HCT116 (cell line): ENCODE measurements at regions not wholly inside any gene's neighbourhood (a gene's known extent, or its start where the extent isn't known, plus 50 kb on each side); places are given as distances from the start of the nearest gene placed in this dataset.

Source experiments
- ATAC-seq: fragments of 200-7000 bp; cut with Tn5 transposase; 2 replicates; pipeline ENCODE4 v1.9.1; 2020; ENCODE audit warnings: mild to moderate bottlenecking, moderate library complexity
- BruUV-seq: library from RNA; stranded (reverse); fragments of 400-500 nt; replicated peaks from 2 replicates; lab custom pipeline; 2021; lab: Mats Ljungman, UMichigan
- CTCF ChIA-PET: fragments of 300-600 bp; sonication (Branson Sonifier 250); formaldehyde crosslinking; loops from one replicate; lab custom pipeline; 2021; ENCODE audit warnings: antibody characterized with exemption; lab: Charles Lee
- POLR2A ChIA-PET: fragments of 300-600, 350-600 bp; sonication (Branson Sonifier 250); formaldehyde crosslinking; loops from one replicate; lab custom pipeline; 2021; ENCODE audit warnings: antibody characterized with exemption; lab: Charles Lee
- RAD21 ChIA-PET, 2 experiments: fragments of 300-600 bp; sonication (Branson Sonifier 250); formaldehyde crosslinking; loops; one replicate each; lab custom pipeline; 2023; ENCODE audit warnings: low total read pairs in 2 of 2; ENCODE audit not compliant: uncharacterized antibody in 2 of 2, unreplicated experiment in 2 of 2, low non-redundant PET in 1 of 2; lab: Charles Lee
- DNase-seq: peaks from one replicate; pipeline ENCODE4 v3.0.0-alpha.2; 2010; ENCODE audit warnings: low read depth, low spot score
- H2AFZ ChIP-seq: fragments of 200-600 bp; shearing (Covaris generic), sonication (generic); 2 replicates; pipeline ENCODE4 v1.6.1; 2017; ENCODE audit warnings: low read depth, mixed run types, mixed read lengths, antibody characterized with exemption, low read length; ENCODE audit not compliant: poor library complexity, severe bottlenecking
- H3K27ac ChIP-seq: 2 replicates; pipeline ENCODE4 v1.5.1; 2012; ENCODE audit warnings: low read depth, low read length
- H3K27me3 ChIP-seq: fragments of 200-600 bp; sonication (generic); 2 replicates; pipeline ENCODE4 v1.6.1; 2016; ENCODE audit warnings: mixed run types, low read length, mixed read lengths; ENCODE audit not compliant: insufficient read depth
- H3K36me3 ChIP-seq, 2 experiments: fragments of 200-500 bp in 1 of 2; fragments of 200-600 bp in 1 of 2; sonication (Bioruptor generic) in 1 of 2; sonication (generic) in 1 of 2; 2 replicates each; pipeline versions ENCODE4 v1.5.1 to v1.6.1; 2014 to 2016; ENCODE audit warnings: low read length in 2 of 2, inconsistent platforms in 1 of 2, mixed read lengths in 1 of 2, mixed run types in 1 of 2; ENCODE audit not compliant: insufficient read depth in 2 of 2, control insufficient read depth in 1 of 2
- H3K4me1 ChIP-seq, 2 experiments: fragments of 200-600 bp in 1 of 2; sonication (generic) in 1 of 2; 2 replicates each; pipeline versions ENCODE4 v1.5.1 to v1.6.1; 2012 to 2017; ENCODE audit warnings: low read length in 2 of 2, inconsistent platforms in 1 of 2, mild to moderate bottlenecking in 1 of 2, mixed read lengths in 1 of 2, mixed run types in 1 of 2, moderate library complexity in 1 of 2; ENCODE audit not compliant: insufficient read depth in 2 of 2, control insufficient read depth in 1 of 2
- H3K4me2 ChIP-seq: fragments of 200-600 bp; sonication (generic); 2 replicates; pipeline ENCODE4 v1.6.1; 2017; ENCODE audit warnings: mixed run types, low read length, mixed read lengths
- H3K4me3 ChIP-seq, 2 experiments: fragments of 200-600 bp in 1 of 2; sonication (generic) in 1 of 2; replicated peaks in 1 of 2; 2 replicates each; pipeline ENCODE4 v1.5.1; 2011 to 2016; ENCODE audit warnings: low read length in 2 of 2, control low read depth in 1 of 2, low read depth in 1 of 2, mild to moderate bottlenecking in 1 of 2, mixed read lengths in 1 of 2, mixed run types in 1 of 2
- H3K79me2 ChIP-seq: fragments of 200-600 bp; sonication (generic); 2 replicates; pipeline ENCODE4 v1.6.1; 2017; ENCODE audit warnings: mild to moderate bottlenecking, mixed run types, low read length, moderate library complexity, mixed read lengths; ENCODE audit not compliant: insufficient read depth
- H3K9ac ChIP-seq: fragments of 200-600 bp; sonication (generic); 2 replicates; pipeline ENCODE4 v1.6.1; 2016; ENCODE audit warnings: low read length, mixed read lengths
- H3K9me2 ChIP-seq: fragments of 200-600 bp; sonication (generic), shearing (Covaris generic); 2 replicates; pipeline ENCODE4 v1.6.1; 2017; ENCODE audit warnings: mixed run types, mild to moderate bottlenecking, moderate library complexity; ENCODE audit not compliant: insufficient read depth
- H3K9me3 ChIP-seq, 2 experiments: fragments of 200-500 bp in 1 of 2; fragments of 200-600 bp in 1 of 2; sonication (Bioruptor generic) in 1 of 2; sonication (generic) in 1 of 2; 2 replicates each; pipeline ENCODE4 v1.6.1; 2014 to 2017; ENCODE audit warnings: low read length in 2 of 2, mixed read lengths in 2 of 2, inconsistent platforms in 1 of 2, low read depth in 1 of 2, mild to moderate bottlenecking in 1 of 2, mixed run types in 1 of 2, moderate library complexity in 1 of 2; ENCODE audit not compliant: control insufficient read depth in 1 of 2, insufficient read depth in 1 of 2
- H4K20me1 ChIP-seq: fragments of 200-600 bp; sonication (generic), shearing (Covaris generic); 2 replicates; pipeline ENCODE4 v1.6.1; 2017; ENCODE audit warnings: mixed run types, mild to moderate bottlenecking, moderate library complexity; ENCODE audit not compliant: insufficient read depth
- CBX3 ChIP-seq: IDR thresholded peaks from 2 replicates; pipeline ENCODE4 v1.6.1; 2012; ENCODE audit warnings: low read depth
- CEBPB ChIP-seq: IDR thresholded peaks from 2 replicates; pipeline ENCODE4 v1.6.1; 2012; ENCODE audit warnings: low read depth
- ELF1 ChIP-seq: IDR thresholded peaks from 2 replicates; pipeline ENCODE4 v1.6.1; 2012; ENCODE audit warnings: low read depth, borderline replicate concordance
- EZH2 ChIP-seq: fragments of 200-600 bp; sonication (generic); IDR thresholded peaks from 2 replicates; pipeline ENCODE4 v1.6.1; 2017; ENCODE audit warnings: antibody characterized with exemption, mixed run types
- EZH2phosphoT487 ChIP-seq: fragments of 200-600 bp; IDR thresholded peaks from 2 replicates; pipeline ENCODE4 v1.6.1; 2018; ENCODE audit warnings: antibody characterized with exemption, borderline replicate concordance
- FOSL1 ChIP-seq: IDR thresholded peaks from 2 replicates; pipeline ENCODE4 v1.6.1; 2012; ENCODE audit warnings: low read depth
- POLR2A ChIP-seq: IDR thresholded peaks from 2 replicates; pipeline ENCODE4 v1.7.0; 2011; ENCODE audit warnings: borderline replicate concordance; ENCODE audit not compliant: insufficient read depth, insufficient read length; ENCODE audit errors: extremely low read depth
- SIN3A ChIP-seq: IDR thresholded peaks from 2 replicates; pipeline ENCODE4 v1.6.1; 2012; ENCODE audit warnings: low read depth
- SRF ChIP-seq: IDR thresholded peaks from 2 replicates; pipeline ENCODE4 v1.6.1; 2012; ENCODE audit warnings: low read depth
- intact Hi-C: fragments of 100-400 bp; cut with micrococcal nuclease; formaldehyde crosslinking; loops from 2 replicates; pipeline ENCODE4 v1.10.0; 2022
- TF ChIP-seq, protein P1 (sequence below): IDR thresholded peaks from 2 replicates; pipeline ENCODE4 v1.6.1; 2012; ENCODE audit warnings: low read depth
- TF ChIP-seq, protein P2 (sequence below): IDR thresholded peaks from 2 replicates; pipeline ENCODE4 v1.6.1; 2012
- TF ChIP-seq, protein P3 (sequence below): IDR thresholded peaks from 2 replicates; pipeline ENCODE4 v1.6.1; 2011; ENCODE audit warnings: mild to moderate bottlenecking, low read length, moderate library complexity; ENCODE audit not compliant: insufficient replicate concordance; ENCODE audit errors: extremely low read depth
- TF ChIP-seq, protein P4 (sequence below), 3 experiments: fragments of 200-600 bp in 1 of 3; sonication (generic) in 1 of 3; IDR thresholded peaks in 2 of 3; conservative IDR thresholded peaks in 1 of 3; 2 replicates each; pipeline ENCODE4 v1.5.1; 2012 to 2017; ENCODE audit warnings: low read depth in 2 of 3, low read length in 2 of 3, antibody characterized with exemption in 1 of 3, borderline replicate concordance in 1 of 3, control low read depth in 1 of 3, mild to moderate bottlenecking in 1 of 3, mixed read lengths in 1 of 3, mixed run types in 1 of 3, moderate library complexity in 1 of 3; ENCODE audit not compliant: insufficient read depth in 1 of 3

DNA sequence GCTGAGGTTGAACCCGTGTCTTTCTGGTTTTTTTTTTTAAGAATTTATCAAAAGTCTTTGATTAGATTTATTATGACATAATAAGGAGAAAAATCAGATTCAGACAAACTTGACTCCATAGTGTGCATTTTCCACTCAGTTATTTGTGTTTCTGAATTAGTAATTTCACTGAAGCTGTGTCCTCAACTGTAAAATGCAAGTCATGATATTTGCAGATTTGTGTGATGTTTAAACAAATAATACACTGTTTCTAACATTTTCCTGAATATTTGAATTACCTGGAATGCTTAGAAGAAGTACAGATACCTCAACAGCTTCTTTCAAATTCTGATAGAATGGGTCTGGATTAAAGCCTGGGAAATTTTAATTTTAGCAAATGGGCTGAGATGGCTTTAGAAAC, 1050.3 kb upstream of the MAP3K7 start:
- H2AFZ ChIP-seq = no peak overlapping the region
- DNase-seq (no peak), ATAC-seq (no peak)
- ChIA-PET RAD21 (no interaction called here), POLR2A (no interaction called here), CTCF (no interaction called here)
- H3K9me2 ChIP-seq = no peaks in the 10 kb centered on the region
- no peaks in the 10 kb centered on the region for H3K79me2 ChIP-seq
- no peaks in the 10 kb centered on the region for H3K36me3 ChIP-seq
- no TSS peak for BruUV-seq
- H3K4me1 ChIP-seq = no peaks in the 10 kb centered on the region
- H3K4me2 ChIP-seq = no peak overlapping the region
- intact Hi-C loops = no loop called here
- no peak overlapping the region for H3K27ac ChIP-seq
- no peaks in the 10 kb centered on the region for H3K27me3 ChIP-seq
- TF ChIP-seq, protein P1, sequence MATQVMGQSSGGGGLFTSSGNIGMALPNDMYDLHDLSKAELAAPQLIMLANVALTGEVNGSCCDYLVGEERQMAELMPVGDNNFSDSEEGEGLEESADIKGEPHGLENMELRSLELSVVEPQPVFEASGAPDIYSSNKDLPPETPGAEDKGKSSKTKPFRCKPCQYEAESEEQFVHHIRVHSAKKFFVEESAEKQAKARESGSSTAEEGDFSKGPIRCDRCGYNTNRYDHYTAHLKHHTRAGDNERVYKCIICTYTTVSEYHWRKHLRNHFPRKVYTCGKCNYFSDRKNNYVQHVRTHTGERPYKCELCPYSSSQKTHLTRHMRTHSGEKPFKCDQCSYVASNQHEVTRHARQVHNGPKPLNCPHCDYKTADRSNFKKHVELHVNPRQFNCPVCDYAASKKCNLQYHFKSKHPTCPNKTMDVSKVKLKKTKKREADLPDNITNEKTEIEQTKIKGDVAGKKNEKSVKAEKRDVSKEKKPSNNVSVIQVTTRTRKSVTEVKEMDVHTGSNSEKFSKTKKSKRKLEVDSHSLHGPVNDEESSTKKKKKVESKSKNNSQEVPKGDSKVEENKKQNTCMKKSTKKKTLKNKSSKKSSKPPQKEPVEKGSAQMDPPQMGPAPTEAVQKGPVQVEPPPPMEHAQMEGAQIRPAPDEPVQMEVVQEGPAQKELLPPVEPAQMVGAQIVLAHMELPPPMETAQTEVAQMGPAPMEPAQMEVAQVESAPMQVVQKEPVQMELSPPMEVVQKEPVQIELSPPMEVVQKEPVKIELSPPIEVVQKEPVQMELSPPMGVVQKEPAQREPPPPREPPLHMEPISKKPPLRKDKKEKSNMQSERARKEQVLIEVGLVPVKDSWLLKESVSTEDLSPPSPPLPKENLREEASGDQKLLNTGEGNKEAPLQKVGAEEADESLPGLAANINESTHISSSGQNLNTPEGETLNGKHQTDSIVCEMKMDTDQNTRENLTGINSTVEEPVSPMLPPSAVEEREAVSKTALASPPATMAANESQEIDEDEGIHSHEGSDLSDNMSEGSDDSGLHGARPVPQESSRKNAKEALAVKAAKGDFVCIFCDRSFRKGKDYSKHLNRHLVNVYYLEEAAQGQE = no peak
- no peak for TF ChIP-seq EZH2phosphoT487
- TF ChIP-seq POLR2A = no peak
- TF ChIP-seq, protein P2, sequence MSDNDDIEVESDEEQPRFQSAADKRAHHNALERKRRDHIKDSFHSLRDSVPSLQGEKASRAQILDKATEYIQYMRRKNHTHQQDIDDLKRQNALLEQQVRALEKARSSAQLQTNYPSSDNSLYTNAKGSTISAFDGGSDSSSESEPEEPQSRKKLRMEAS = no peak
- TF ChIP-seq EZH2 = no peak
- TF ChIP-seq SRF = no peak
- no peak for TF ChIP-seq ELF1
- TF ChIP-seq, protein P3, sequence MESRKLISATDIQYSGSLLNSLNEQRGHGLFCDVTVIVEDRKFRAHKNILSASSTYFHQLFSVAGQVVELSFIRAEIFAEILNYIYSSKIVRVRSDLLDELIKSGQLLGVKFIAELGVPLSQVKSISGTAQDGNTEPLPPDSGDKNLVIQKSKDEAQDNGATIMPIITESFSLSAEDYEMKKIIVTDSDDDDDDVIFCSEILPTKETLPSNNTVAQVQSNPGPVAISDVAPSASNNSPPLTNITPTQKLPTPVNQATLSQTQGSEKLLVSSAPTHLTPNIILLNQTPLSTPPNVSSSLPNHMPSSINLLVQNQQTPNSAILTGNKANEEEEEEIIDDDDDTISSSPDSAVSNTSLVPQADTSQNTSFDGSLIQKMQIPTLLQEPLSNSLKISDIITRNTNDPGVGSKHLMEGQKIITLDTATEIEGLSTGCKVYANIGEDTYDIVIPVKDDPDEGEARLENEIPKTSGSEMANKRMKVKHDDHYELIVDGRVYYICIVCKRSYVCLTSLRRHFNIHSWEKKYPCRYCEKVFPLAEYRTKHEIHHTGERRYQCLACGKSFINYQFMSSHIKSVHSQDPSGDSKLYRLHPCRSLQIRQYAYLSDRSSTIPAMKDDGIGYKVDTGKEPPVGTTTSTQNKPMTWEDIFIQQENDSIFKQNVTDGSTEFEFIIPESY = no peak
- TF ChIP-seq CEBPB = no peak
- TF ChIP-seq FOSL1 = no peak
- TF ChIP-seq, protein P4, sequence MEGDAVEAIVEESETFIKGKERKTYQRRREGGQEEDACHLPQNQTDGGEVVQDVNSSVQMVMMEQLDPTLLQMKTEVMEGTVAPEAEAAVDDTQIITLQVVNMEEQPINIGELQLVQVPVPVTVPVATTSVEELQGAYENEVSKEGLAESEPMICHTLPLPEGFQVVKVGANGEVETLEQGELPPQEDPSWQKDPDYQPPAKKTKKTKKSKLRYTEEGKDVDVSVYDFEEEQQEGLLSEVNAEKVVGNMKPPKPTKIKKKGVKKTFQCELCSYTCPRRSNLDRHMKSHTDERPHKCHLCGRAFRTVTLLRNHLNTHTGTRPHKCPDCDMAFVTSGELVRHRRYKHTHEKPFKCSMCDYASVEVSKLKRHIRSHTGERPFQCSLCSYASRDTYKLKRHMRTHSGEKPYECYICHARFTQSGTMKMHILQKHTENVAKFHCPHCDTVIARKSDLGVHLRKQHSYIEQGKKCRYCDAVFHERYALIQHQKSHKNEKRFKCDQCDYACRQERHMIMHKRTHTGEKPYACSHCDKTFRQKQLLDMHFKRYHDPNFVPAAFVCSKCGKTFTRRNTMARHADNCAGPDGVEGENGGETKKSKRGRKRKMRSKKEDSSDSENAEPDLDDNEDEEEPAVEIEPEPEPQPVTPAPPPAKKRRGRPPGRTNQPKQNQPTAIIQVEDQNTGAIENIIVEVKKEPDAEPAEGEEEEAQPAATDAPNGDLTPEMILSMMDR (IDR thresholded peaks at IDR 0.05 in 2 of 3, conservative IDR thresholded peaks at IDR 0.05 in 1 of 3; ENCODE audit: borderline replicate concordance in 1 of 3, insufficient read depth in 1 of 3, low read depth in 2 of 3, low read length in 2 of 3) = no peak
- TF ChIP-seq SIN3A = no peak
- TF ChIP-seq CBX3 = no peak
- no peak overlapping the region for H3K4me3 ChIP-seq
- peaks cover 0 to 25% of the 10 kb centered on the region in 2 experiments; a peak in 2 of 4 replicates for H3K9me3 ChIP-seq
- no peak overlapping the region for H3K9ac ChIP-seq
- no peaks in the 10 kb centered on the region for H4K20me1 ChIP-seq
